ENCODE measurements at regions not wholly inside any gene's neighbourhood (a gene's known extent, or its start where the extent isn't known, plus 50 kb on each side); places are given as distances from the start of the nearest gene placed in this dataset.

- TF ChIP-seq CTCF (CRISPR knock-in tag; IDR thresholded peaks at IDR 0.05) (no peak), ZNF280B (CRISPR knock-in tag; IDR thresholded peaks at IDR 0.05; ENCODE audit: borderline replicate concordance) (no peak), AKAP8 (CRISPR knock-in tag; IDR thresholded peaks at IDR 0.05) (no peak), ZFP37 (CRISPR knock-in tag; IDR thresholded peaks at IDR 0.05; ENCODE audit: borderline replicate concordance) (no peak), IKZF1 (IDR thresholded peaks at IDR 0.05) (no peak), ZNF256 (CRISPR knock-in tag; conservative IDR thresholded peaks at IDR 0.05) (no peak), ZNF749 (CRISPR knock-in tag; IDR thresholded peaks at IDR 0.05; ENCODE audit: borderline replicate concordance) (no peak), MXI1 (IDR thresholded peaks at IDR 0.05; ENCODE audit: borderline replicate concordance, low read depth, low read length) (no peak), CREM (IDR thresholded peaks at IDR 0.05) (no peak), CREM (CRISPR knock-in tag; IDR thresholded peaks at IDR 0.05) (no peak), ZNF576 (CRISPR knock-in tag; IDR thresholded peaks at IDR 0.05) (no peak), POLR2AphosphoS5 (IDR thresholded peaks at IDR 0.05; ENCODE audit: low read depth, low read length) (no peak)
These were observed 52.7 kb upstream of the NEIL3 start for GRCh38 chr4:177256950-177257349.
